ENCODE measurements at regions not wholly inside any gene's neighbourhood (a gene's known extent, or its start where the extent isn't known, plus 50 kb on each side); places are given as distances from the start of the nearest gene placed in this dataset.

DNA sequence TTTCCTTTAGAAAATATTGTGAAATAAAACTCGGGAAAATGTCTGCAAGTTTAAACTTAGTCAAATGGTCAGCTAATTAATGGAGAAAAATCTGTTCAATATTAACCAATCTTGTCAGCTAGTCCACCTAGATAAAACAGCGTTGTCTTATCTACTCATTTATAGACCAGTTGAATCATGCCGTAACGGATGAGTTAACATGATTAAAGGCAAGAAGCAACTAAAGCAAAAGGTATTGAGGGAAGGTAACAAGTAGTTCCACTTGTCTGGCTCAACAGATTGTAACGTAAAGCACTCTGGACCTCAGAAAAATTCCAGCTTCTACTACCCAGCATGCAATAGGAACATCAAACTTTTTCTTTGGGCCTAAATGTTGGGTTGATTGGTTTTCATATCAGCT, 958.2 kb downstream of the DIAPH3 start:
- DNase-seq (ENCODE audit: low read depth), result no peak
- TF ChIP-seq, protein P1, sequence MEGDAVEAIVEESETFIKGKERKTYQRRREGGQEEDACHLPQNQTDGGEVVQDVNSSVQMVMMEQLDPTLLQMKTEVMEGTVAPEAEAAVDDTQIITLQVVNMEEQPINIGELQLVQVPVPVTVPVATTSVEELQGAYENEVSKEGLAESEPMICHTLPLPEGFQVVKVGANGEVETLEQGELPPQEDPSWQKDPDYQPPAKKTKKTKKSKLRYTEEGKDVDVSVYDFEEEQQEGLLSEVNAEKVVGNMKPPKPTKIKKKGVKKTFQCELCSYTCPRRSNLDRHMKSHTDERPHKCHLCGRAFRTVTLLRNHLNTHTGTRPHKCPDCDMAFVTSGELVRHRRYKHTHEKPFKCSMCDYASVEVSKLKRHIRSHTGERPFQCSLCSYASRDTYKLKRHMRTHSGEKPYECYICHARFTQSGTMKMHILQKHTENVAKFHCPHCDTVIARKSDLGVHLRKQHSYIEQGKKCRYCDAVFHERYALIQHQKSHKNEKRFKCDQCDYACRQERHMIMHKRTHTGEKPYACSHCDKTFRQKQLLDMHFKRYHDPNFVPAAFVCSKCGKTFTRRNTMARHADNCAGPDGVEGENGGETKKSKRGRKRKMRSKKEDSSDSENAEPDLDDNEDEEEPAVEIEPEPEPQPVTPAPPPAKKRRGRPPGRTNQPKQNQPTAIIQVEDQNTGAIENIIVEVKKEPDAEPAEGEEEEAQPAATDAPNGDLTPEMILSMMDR (IDR thresholded peaks at IDR 0.05; ENCODE audit: control insufficient read depth, extremely low read depth, insufficient read depth), result no peak
- H3K4me3 ChIP-seq (ENCODE audit: low read depth, low read length), result no peak overlapping the region

DNA sequence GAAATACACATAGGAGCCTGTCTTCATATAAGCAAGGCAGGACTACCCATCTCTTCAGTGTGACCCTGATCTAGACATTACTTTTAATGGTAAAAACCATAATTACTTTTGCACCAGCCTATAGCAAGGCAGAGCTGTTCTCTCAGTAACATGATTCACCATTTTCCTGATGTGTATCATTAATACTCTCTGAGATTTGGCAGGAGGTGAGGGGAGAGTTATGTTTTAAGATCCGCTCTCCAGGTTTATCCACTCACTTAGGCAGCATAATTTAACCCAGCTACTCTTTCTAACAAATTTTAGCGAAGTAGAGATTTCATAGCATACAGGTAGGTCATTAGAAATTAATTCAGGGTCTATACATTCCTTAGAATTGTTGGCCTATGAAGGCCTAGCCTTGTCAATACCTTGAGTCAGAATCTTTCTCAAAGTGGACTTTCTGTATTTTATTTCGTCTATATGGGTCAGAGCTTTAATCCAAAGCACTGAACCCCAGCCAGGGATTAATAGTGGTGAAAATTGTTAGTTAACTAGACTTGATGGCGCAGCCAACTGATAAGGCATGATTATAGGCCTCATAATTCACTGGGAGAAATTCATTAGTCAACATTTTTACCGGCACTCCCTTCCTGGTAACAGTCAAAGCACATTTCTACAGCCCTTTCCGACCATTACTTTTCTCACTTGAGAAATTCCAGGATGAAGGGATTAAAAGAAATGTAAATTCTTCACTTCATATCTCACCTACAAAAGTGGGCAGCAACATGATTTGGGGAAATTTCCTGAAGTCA, 955.1 kb downstream of the DIAPH3 start:
- H3K4me3 ChIP-seq (ENCODE audit: low read depth, low read length), result no peak overlapping the region
- TF ChIP-seq, protein P1 (IDR thresholded peaks at IDR 0.05; ENCODE audit: control insufficient read depth, extremely low read depth, insufficient read depth), result no peak
- no peak for DNase-seq (ENCODE audit: low read depth)

DNA sequence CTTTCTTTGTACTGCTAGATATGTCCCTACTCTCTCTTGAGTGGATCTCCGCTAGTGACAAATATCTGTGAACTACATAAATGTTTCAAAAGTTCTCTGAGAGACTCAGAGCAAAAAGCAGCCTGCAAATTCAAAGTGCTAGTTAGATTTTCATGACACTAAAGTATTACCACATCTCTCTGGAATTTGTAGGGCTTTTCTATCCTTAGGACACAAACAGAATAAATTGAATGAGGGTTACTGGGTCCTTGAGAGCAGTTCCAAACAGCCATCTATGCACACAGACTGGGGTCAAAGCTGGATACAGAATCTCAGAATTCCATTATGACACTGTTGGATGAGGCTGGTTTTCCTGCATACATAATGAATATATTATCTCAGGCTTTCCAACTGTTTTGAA, 953.2 kb downstream of the DIAPH3 start:
- TF ChIP-seq, protein P1 (IDR thresholded peaks at IDR 0.05; ENCODE audit: control insufficient read depth, extremely low read depth, insufficient read depth), result no peak
- H3K4me3 ChIP-seq (ENCODE audit: low read depth, low read length), result no peak overlapping the region
- no peak for DNase-seq (ENCODE audit: low read depth)

GRCh38 chr13:59211606-59212005, 952.1 kb downstream of the DIAPH3 start:
- DNase-seq (ENCODE audit: low read depth), result no peak
- TF ChIP-seq, protein P1 (IDR thresholded peaks at IDR 0.05; ENCODE audit: control insufficient read depth, extremely low read depth, insufficient read depth), result no peak
- no peak overlapping the region for H3K4me3 ChIP-seq (ENCODE audit: low read depth, low read length)

DNA sequence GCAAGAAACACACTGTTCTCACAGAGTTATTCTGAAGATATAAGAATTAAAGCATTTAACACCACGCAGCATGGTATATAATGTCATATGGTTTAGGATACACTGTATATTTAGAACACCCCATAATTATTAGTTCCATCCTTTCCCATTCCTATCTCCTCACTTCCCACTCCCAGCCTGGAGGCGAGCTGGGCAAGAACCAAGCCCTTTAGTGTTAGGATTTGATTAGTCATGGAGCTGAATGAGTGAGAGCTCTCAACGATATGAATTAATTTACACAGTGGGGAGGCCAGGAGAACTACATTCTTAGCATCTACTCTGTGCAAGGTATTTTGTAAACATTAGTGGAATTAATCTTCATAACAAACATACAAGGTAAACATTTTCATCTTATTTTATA, 934.3 kb downstream of the DIAPH3 start:
- DNase-seq (ENCODE audit: low read depth), result no peak
- H3K4me3 ChIP-seq (ENCODE audit: low read depth, low read length), result no peak overlapping the region
- TF ChIP-seq, protein P1 (IDR thresholded peaks at IDR 0.05; ENCODE audit: control insufficient read depth, extremely low read depth, insufficient read depth), result no peak

GRCh38 chr13:59229861-59230260, 933.9 kb downstream of the DIAPH3 start:
- no peak for DNase-seq (ENCODE audit: low read depth)
- no peak overlapping the region for H3K4me3 ChIP-seq (ENCODE audit: low read depth, low read length)
- TF ChIP-seq, protein P1 (IDR thresholded peaks at IDR 0.05; ENCODE audit: control insufficient read depth, extremely low read depth, insufficient read depth), result no peak

Measured in LNCaP clone FGC (cell line).